Limb (tissue), 2 donors: ENCODE measurements at regions not wholly inside any gene's neighbourhood (a gene's known extent, or its start where the extent isn't known, plus 50 kb on each side); places are given as distances from the start of the nearest gene placed in this dataset.
"Not testable (repeated sequence)": the region's sequence is repeated elsewhere in the genome, so short reads cannot be mapped to it uniquely, and the experiment has no call there.

ENCODE experiments used
- DNase-seq, 2 donors: peaks; one replicate each; pipeline ENCODE4 v3.0.0-alpha.2; 2016; ENCODE audit errors: extremely low spot score in 2 of 2

DNA sequence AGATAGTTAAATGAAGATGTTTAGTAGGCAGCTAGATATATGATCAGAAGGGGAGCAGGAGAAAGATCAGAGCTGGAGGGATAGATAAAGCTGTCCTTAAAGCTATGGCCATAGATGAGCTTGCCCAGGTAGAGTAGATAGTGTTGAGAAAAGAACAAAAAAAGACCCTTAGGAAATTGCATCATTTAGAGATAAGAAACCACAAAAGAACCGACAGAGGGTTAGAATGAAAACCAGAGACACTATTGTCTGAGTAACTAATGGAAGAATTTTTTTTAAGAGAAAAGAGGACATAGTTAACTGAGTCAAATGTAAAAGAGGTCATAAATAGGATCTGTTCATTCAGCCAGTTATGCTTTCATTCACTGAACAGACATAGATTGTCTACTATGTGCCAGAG is 101.8 kb downstream of the TNFAIP3 start:
- no peak for DNase-seq

DNA sequence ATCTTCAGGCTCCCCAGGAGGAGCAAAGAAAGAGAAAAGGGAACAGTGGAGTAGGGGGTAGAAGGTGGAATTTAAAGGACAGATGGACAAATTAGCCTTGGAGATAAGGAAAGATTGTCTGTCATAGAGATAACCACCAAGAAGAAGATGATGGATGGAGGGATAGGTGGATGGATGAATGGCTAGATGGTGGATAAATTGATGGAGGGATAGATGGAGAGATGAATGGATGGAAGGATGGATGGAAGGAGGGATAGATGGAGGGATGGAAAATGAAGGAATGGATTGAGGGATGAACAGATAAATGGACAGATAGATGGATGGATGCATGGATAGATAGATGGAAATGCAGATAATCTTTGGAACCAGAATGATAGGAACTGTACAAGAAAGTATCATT is 102.8 kb downstream of the TNFAIP3 start:
- no peak for DNase-seq

DNA sequence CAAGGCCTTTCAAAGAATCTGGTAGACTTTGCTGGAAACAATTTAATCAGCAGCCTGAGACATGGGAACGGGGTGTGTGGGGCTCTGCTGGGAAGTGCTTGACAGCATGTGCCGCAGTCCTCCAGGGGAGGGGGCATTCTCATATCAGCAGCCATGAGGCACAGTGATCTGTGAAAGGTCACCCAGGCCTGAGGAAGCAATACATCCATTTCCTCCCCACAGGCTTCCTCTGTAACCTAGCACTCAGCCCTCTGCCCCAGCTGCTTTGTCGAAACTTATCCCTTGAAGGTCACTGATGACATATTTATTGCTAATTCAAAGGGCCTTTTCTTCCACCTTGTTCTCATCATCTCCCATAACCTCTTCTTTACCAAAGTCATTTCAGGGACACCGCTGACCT is 103.3 kb downstream of the TNFAIP3 start:
- no peak for DNase-seq

DNA sequence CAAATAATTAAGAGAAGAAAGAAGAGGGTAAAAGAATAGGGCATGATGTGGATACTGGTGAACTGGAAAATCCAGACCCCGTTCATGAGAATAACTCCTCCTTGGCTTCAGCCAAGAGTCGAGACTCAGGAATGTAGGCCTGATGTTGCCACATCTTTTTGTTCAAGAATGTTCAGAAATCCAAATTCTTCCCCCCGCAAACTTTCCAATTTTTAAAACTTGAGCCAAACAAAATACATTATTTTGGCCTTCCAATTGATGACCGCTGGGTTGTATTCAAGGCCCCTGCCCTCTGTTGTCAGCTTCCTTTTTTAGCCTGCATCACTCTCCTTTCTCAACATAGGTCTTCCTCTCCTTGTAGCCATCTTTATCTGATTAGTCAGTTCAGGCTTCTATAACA is 106.1 kb downstream of the TNFAIP3 start:
- DNase-seq: no peak

DNA sequence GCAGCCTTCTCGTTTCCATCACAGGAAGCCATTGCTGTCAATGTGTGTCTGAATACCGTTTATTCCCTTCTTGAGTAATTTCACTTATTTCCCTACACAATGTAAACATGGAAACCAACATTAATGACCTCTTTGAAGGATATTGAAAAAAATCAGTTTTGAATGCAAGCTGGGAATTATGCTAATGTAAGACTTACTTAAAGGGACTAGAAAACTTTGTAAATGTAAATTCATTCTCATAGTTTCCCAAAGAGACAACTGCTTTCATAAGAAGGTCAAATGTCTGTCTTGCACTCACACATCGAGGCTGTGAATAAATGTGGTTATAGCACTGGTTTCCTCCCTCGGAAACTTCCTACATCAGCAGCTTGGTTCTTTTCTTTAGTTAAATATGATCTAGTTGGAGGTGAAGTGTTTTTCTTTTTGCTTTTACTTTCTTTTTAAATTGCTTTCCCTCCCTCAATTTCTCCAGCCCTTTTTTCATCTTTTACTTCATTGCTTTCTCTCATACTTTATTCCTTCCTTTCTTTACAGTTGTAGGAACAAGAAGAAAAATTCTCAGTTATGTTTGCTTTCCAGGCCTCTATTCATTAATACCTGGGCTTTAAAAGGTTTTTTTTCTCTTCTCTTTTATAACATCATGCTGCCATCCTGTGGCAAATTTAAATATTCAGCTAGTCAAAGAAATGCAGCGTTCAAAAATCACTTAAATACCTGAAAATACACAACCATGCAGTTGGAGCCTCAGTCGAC is 108.3 kb downstream of the TNFAIP3 start:
- DNase-seq: peak in 1 of 2 donors; percentile 10

DNA sequence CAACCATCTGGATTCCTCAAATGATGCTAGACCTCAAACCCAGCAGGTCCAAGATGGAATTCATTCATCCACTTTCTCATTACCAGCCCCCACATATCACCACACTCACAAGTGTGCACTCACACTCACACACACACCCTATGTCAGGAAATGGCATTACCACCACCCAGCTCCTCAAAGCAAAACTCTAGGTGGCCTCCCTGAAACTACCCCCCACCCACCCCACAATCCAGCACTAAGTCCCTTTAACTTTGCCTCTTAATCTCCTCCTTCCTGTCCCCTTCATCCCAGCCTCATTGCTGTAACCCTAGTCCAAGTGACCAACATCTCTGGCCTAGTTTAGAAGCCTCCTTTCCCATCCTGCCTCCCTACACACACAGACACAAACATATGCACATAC is 109.4 kb downstream of the TNFAIP3 start:
- no peak for DNase-seq

DNA sequence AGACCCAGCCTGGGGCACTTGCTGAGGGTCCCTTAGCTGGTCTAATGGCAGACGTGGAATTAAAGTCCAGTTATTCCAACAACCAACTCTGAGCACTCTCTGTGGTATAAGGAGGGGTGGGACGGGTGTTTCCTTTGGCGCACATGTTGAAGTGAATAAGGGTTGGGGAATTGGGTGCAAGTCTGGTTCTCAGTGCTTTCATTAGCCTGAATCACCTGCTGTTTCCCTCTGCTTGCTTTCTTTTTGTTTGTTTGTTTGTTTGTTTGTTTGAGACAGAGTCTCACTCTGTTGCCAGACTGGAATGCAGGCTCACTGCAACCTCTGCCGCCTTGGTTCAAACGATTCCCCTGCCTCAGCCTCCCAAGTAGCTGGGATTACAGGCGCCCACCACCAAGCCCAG is 110.1 kb downstream of the TNFAIP3 start:
- no peak for DNase-seq

DNA sequence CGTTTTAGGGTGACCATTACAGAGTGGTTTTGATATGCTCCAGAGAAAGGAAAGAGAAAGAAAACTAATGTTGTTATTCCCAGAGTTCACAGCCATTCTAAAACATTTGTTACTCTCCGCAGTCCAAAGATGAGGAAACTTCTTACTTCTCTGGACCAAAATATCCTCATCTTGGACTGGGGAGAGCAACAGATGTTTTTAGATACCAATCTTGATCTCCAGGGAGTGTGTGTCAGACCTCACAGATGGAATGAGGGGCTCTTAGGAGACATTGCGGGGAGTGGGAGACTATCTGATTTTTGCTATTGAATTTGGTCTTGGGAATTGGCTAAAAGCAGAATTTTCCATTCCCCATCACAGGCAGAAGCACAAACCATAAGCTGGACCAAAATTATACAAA is 110.8 kb downstream of the TNFAIP3 start:
- no peak for DNase-seq

DNA sequence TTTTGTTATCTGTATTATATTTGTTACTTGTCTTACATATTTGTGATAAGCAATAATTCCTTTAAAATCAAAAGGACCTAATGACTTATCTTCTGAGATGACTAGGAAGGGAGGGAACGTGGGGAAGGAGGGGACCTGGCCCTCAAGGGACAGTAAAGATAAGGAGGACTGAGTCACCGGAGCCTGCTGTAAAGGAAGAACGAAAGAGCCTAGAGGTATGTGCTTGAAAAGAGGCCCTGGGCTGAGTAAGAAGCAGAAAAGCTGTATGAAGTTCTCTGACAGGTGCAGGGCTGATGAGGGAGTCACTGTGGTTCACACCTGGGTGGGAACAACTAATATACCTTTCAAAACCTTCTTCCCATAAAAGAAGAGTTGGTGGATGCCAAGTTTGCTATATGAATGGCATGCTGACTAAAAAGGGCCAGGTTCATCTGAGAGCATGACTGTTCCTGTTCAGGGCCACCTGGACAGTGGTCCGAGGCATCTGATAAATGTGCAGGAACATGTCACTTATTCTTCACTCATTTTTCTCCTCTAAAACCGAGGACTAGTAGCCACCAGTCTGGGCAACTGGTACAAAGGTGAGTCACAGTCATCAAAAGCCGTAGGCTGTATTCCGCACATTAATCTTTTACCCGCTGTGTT is 111.3 kb downstream of the TNFAIP3 start:
- no peak for DNase-seq

DNA sequence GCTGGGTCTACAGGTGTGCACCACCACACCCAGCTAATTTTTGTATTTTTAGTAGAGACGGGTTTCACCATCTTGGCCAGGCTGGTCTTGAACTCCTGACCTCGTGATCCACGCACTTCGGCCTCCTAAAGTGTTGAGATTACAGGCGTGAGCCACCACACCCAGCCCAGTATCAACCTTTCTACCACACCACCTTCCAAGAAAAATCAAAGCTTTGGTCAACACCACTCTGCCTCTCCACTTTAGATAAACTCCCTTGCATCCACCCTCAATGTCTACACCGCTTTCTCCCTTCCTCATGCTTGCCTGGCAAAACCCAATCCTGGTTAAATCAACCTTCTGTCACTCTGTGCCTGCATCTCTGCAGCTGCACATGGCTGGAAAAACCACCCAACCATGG is 112.2 kb downstream of the TNFAIP3 start:
- DNase-seq: not testable (repeated sequence)

DNA sequence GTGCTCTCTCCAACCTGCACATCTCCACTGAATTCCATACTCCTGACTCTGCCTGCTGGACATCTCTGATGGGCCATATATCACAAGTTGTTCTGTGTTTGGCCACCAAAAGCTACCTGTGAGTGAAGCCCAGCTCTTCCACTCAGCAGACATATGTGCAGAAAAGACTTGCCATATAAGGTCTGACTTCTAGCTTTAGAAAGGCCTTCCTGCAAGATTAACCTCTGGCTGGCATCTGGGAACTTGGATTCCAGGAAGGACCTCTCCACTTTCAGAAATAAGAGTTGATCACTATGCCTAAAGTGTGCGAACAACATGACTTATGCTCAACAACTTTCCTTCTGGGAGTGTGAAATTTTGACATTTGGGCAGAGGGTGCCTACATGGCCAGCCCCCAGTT is 113.7 kb downstream of the TNFAIP3 start:
- no peak for DNase-seq

DNA sequence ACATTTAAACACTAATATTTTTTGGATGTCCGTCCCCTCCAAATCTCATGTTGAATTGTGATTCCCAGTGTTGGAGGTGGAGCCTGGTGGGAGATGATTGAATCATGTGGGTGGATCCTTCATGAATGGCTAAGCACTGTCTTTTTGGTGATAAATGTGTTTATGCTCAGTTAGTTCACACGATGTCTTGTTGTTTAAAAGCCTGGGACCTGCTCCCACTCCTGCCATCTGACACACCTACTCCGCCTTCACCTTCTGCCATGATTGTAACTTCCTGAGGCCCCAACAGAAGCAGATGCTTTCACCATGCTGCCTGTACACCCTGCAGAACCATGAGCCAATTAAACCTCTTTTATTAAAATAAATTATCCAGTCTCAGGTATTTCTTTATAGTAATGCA is 114.7 kb downstream of the TNFAIP3 start:
- no peak for DNase-seq

DNA sequence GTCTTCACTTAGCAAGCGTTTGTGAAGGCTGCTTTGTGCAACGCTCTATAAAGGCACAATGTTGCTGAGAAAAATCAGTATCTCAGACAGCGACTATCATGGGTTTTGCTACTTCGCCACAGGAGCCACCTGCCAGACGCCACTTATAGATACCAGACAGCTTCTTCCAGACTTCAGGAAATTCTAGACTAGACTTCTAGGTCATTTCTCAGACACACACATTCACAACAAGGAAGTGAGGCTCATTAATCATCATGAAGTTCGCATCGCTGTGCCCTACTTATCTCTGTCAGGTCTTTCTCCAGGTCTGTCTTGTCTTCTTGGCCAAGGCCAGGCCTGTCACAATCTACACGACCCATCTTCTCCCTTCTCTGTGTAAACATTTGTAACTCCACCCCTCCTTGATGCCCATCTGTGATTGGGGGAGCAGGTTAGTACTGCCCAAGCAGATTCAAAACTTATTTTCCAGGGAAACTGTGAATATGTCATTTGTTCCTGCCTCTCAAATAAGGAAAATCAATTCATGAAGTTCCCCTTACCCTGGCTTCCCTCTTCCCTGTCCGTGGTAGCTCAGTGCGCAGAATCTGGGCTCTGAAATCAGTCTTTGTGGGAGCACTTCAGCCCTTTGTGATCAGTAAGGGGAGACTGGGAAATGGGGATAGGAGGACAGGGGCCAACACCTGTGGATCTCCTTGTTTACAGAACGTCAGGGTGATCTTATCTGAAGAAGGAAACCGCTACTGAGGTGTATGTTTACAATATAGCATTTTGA is 115.5 kb downstream of the TNFAIP3 start:
- no peak for DNase-seq

DNA sequence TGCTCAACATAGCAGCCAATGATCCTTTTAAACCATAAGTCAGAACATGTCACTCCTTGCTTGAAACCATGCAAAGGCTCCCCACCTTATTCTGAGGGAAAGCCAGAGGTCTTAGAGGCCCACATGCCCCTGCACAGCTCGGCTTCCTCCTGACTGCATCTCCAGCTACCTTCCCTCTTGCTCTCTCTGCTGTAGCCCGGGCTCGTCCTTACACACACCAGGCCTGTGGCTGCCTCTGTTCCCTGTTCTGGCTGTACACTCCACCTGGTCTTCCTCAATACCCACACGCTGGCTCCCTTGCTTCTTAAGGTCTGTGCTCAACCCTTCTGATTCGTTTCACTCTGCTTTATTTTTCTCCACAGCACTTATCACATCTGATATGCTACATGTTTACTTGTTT is 116.2 kb downstream of the TNFAIP3 start:
- no peak for DNase-seq

DNA sequence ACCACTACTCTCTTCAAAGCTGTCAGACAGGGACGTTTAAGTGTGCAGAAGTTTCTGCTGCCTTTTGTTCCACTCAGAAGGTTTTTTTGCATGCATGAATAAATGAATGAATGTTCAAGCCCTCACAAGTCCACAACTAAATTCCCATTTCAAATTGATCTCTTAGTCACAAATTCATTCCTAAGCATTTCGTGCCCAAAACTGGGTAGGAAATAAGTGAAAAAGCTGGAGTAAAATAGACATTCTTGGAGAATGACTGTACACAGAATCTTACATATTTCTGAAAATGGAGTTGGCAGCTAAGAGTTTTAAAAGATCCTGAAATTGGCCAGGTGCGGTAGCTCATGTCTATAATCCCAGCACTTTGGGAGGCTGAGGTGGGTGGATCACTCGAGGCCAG is 117.6 kb downstream of the PERP start:
- no peak for DNase-seq

DNA sequence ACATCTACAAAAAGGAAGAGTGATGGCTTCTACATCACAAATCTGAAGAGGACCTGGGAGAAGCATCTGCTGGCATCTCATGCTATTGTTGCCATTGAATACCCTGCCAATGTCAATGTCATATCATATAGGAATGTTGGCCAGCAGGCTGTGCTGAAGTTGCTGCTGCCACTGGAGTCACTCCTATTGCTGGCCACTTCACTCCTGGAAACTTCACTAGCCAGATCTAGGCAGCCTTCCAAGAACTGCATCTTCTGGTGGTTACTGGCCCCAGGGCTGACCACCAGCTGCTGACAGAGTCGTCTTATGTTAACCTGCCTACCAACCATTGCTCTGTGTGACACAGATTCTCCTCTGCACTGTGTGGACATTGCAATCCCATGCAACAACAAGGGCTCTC is 111.8 kb downstream of the PERP start:
- DNase-seq: no peak

DNA sequence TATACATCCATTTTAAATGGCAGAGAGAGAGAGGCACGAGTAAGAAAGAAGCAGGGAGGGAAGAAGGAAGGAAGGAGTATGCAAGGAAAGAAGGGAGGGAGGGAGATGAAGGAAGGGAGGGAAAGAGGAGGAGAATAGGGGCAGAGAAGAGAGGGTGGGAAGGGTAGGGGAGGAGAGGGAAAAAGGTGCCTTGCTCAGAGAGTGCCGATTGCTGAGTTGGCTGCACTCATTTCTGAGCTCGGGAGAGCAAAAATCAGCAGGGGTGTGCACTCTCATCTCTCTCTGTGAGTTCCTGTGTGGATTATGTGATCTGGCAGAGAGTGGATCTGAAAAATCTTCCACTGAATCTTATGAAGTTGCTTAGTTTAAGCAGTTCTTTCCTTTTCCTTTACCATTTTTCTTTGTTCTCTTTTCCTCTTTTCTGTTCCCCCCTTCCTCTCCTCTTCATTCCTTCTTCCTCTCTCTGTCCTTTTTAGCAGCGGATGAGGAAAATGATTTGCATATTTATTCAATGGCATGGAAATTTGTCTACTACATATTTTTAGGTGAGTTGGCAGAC is 108.7 kb downstream of the PERP start:
- no peak for DNase-seq

DNA sequence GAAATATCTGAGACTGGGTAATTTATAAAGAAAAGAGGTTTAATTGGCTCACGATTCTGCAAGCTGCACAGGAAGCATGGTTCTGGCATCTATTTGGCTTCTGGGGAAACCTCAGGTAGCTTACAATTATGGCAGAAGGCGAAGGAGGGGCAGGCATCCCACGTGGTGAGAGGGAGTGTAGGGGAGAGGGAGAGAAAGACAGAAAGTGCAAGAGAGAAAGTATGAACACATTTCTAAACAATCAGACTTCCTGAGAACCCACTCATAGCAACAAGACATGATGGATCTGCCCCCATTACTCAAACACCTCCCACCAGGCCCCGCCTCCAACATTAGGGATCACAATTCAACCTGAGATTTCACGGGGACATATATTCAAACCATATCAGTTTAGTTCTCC is 107.4 kb downstream of the PERP start:
- no peak for DNase-seq

DNA sequence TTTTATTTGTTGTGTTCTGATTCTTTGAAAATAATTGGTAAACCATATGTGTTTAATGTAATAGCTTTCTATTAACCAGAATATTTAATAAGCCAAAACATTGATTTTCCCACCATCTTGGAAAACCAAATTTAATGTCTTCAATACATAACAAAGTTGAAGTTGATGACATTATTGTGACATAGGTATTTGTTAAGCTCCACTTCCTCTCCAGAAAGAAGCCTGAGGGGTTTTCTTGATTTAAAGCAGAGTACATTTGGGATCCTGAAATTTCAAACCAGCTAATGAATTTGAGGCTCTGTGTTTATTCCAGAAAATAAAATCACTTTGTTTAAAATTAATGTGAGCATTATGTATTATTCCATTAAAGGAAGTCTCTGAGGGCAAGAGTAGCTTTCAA is 106.3 kb downstream of the PERP start:
- DNase-seq: no peak

DNA sequence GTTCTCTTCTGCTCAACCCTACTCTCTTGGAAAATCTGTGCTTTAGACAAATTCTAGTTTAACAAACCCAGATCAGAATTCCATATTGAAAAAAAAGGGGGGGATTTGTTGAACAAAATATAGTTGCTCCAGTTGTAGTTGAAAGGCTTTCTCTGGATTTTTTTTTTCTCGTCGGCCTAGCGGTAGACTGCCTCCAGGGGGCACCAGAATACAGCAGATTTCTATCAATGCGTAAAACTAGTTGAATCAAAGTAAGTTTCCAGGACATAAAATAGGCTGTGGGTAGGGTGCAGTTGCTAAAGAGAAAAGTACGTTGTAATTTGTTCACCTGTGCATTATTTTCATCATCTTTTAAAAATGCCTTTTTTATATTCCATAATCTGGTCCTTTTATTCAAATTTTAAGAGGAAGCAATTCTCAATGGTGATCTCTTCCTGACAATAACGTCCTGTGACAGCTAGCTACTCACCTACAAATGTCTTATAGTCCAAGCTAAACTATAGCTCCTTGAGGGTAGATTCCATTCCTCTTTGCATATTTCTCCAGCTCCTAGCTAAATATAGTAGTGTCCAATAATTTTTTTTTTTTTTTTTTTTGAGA is 105.4 kb downstream of the PERP start:
- peak; percentile 61 to 75 for DNase-seq

DNA sequence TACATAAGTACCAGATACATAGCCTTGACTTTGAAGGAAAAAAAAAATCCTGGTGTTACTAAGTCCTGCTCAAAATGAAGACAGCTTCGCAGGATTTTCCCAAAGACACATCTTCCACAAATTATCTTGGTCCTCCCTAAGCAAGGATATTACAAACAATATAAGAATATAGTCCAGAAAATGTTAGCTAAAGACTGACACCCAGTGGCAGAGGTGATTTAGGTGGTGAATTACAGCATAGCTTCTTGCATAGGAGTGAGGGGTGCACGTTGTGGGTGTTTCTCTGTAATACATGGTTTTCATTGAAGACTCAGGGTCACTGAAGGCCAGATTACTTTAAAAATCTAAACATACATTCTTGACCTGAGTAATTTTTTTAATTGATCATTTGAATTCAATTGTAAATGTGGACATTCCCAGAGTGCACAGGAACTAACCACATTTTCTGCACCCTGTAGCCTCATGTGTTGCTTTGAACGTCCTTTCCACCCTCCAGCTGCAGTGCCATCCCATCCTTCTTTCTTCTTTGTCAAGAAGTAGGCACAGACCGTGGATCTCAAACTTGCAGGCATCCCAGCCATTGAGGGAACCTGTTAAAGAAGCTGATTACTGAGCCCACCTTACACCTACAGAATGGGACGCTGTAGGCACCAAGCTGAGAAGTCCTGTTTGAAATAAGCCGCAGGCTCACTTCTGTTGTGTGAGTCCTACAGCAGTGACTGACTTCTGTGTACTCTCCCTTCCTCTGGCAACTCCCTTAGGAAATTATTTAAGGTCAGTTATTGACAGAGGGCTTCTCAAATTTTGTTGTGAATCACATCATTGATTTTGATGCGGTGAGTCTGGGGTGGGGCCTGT is 102.6 kb downstream of the PERP start:
- DNase-seq: peak in 1 of 2 donors; percentile 19
